NCI-H2227 treated with DMSO at 0.1 percent for 48 hours (cell line): ENCODE measurements at regions not wholly inside any gene's neighbourhood (a gene's known extent, or its start where the extent isn't known, plus 50 kb on each side); places are given as distances from the start of the nearest gene placed in this dataset.
"Not testable (repeated sequence)": the region's sequence is repeated elsewhere in the genome, so short reads cannot be mapped to it uniquely, and the experiment has no call there.

Source experiments
- DNase-seq: peaks from one replicate; lab custom pipeline; 2025; lab: John Stamatoyannopoulos, UW

DNA sequence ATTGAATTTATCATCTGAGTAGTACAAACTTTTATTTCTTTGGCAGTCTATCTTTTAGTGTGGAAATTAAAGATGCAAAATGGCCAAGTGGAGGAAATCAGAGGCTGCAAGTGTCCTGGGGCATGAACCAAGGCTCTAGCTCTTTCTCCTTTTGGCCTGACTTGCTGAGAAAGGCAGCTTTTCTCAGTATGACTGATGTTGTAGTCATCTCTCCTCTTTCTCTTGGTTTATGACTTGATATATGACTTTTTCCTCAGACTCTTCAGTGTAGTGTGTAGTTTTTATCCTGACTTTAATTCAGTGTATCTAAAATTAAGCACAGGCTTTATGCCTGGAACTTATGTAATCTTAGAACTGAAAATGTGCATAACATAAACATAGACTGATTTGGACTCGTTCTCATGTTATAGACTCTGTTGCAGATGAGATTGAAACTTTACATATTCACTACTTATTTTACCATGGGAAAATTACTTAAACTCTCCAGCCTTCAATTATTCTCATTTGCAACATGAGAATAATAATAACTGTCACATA is 65.7 kb downstream of the SLITRK5 start:
- no peak for DNase-seq

DNA sequence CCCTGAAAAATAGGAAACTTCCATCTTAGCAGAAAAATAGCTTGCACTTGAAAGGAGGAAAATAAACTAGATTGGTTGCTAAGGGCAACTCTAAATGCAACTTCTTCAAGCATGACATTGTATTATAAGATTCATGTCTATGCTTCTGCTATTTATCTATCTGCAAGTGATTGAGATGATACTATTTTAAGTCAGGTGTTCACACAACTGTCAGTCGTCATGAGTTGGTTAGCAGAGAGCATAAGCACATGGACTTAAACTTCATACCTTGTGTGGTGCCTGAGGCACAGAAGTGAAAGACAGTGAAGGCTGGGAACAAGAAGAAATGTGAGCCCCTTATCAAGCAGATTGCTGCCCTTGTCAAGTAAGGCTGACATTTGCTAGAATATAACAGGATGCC is 82.9 kb downstream of the SLITRK5 start:
- no peak for DNase-seq

GRCh38 chr13:87769445-87769844 is 98.3 kb downstream of the SLITRK5 start:
- DNase-seq: no peak

GRCh38 chr13:87777387-87777786 is 106.2 kb downstream of the SLITRK5 start:
- no peak for DNase-seq

DNA sequence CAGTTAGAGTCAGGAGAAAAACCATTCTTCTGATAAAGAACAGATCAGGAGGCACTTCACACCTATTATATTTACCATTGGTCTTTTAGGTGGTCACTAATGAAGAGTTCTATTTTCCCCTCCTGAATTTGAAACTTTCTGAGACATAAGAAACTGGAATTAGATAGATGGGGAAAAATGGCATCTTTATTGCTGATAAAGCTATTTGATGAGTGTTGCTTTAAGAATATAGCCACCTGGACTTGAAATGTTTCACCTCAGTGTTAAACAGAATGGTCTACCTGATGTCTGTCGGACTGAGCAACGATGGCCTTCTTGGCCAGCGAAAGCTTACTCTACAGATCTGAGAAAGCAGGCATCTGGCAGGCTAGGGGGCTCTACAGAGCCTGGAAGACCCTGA is 107.0 kb downstream of the SLITRK5 start:
- no peak for DNase-seq

DNA sequence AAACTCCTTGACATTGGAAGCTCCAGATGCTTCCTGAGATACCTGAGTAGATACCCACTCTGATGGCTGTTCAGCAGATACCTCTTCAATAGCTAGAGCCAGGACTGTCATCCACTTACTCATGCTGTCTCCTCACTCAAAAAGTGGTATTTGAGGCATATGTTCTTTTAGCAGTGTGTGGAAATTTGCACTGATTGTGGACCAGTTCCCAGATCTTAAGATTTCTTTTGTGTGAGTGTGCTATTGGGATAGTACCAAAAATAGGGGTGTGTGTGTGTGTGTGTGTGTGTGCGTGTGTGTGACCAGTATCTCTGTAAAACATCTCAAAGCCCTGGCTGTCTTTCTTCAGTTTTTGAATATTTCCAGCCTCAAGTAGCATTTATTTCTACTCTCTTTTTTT is 108.3 kb downstream of the SLITRK5 start:
- DNase-seq: no peak

DNA sequence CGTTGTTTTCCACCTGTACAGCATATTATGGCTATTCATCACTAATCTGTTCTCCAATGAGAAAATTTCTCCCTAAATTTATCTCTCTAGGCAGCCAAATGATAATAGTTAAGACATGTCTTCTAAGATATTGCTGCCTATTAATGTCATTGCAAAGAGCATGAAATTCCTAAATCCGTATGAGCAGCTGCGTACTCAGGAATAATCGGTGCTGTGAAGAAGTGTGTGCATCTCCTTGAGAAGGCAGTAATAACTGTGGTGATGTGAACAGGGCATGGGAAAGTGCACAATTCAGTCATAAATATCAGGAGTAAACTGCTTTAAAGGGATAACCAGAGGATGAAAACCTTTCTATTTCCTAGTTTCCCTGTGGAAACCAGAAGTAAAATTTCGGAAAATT is 112.2 kb downstream of the SLITRK5 start:
- no peak for DNase-seq

GRCh38 chr13:87788363-87788762 is 117.2 kb downstream of the SLITRK5 start:
- no peak for DNase-seq

DNA sequence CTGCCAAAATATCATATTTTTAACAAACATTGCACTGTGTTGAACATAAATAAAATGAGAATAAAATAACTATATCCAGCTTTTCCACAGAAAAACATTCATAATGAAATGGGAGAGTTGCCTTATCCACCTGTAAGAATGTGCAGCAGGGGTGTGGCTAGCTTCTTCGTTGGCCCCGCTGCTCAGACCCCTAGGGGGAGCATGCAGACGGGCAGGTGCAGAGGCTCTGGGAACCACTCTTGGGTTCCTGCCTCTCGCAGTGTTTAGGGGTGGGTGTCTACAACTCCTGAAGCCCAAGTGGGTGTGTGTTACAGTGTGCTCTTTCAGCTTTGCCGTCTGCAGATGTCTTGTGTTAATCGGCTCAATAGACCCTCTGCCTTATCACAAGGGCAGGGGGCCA is 121.7 kb downstream of the SLITRK5 start:
- DNase-seq: no peak

DNA sequence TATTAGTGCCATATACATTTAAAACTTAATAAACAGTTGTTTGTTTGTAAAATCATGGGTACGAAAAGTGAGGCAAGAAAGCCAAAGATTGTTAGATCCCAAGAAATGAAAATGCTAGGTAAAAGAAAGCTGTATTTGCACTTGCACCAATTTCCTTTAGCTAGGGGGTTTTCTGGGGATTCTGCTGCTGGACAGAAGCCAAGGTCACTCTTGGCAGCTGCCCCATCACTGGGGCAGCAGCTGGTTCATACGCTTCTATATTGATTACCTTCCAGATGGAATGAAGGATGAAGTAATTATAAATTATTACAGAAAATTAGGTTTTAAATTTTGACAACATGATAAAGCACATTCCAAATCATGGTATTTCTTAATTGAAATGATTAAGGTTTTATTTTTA is 127.4 kb downstream of the SLITRK5 start:
- DNase-seq: no peak

DNA sequence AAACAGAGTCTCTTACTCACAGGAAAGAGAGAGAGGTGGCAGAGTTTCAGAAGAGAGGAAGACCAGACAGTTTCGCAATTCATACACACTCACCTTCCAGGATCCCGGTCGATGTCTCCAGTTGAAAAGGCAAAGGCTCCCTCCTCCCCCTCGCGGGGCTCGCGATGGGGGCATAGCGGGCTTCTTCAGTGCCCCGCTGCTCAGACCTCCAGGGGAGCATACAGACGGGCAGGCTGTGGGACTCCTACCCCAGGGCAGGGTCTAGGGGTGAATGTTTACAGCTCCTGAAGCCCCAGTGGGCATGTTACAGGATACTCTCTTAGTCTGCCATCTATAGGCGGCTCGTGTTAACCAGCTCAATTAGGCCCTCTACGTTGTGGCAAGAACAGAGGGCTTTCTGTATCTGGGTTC is 139.2 kb downstream of the SLITRK5 start:
- DNase-seq: no peak

DNA sequence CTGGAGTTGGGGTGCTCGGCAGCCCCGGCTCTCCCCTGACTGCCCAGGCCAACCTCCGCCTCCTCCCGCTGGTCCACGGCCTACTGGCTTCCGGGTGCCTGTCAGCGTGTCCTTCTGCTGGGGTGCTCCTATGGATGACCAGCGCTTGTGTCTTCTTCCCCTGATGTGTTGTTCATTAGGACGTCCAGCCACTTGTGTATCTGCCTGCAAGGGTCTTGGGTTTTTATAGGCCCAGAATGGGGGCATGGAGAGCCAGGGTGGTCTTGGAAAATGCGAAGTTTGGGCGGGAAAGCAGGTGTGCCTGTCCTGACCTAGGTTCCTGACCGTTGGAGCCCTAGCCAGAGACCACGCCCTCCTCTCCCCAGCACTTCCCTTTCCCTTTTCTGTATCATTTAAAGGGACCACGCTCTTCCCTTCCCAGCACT is 139.8 kb downstream of the SLITRK5 start:
- no peak for DNase-seq

GRCh38 chr13:87814403-87814802 is 143.2 kb downstream of the SLITRK5 start:
- DNase-seq: no peak

DNA sequence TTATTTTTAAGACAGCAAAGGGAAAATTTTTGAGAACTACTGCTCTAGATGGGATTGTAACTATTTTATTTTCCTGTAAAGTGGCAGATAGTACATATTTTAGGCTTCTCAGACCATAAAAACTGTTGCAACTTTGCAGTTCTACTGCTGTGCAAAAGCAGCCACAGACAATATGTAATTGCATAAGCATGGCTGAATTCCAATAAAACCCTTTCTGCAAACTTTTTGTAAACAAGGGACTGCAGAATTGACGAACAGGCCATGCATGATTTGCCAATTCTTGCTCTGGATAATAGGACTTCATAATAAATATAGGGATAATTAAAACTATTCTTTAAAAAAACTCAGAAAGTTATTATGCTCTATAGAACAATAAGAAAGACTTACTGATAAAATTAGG is 149.1 kb downstream of the SLITRK5 start:
- no peak for DNase-seq

DNA sequence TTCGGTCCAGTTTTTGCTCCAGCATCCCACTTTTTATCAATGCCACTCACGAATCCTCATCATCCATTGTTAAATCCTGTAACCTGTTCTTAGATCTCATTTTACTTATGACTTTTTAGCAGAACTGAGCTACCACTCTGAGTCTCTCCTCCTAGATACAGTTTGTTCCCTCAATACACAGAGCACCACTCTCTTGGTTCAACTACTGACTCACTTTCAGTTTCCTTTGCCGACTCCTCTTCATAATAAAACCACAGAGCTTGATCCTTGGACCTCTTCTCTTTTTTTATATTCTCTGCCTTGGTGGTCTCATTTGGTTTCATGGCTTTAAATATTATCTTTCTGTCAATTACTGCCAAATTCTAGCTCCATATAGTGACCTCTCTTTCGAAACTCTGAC is 150.3 kb downstream of the SLITRK5 start:
- no peak for DNase-seq

DNA sequence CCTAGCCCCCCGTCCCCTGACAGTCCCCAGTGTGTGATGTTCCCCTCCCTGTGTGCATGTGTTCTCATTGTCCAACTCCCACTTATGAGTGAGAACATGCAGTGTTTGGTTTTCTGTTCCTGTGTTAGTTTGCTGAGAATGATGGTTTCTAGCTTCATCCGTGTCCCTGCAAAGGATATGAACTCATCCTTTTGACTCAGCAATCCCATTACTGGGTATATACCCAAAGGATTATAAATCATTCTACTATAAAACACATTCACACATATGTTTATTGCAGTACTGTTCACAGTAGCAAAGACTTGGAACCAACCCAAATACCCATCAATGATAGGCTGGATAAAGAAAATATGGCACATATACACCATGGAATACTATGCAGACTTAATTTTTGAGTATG is 155.1 kb downstream of the SLITRK5 start:
- not testable (repeated sequence) for DNase-seq

DNA sequence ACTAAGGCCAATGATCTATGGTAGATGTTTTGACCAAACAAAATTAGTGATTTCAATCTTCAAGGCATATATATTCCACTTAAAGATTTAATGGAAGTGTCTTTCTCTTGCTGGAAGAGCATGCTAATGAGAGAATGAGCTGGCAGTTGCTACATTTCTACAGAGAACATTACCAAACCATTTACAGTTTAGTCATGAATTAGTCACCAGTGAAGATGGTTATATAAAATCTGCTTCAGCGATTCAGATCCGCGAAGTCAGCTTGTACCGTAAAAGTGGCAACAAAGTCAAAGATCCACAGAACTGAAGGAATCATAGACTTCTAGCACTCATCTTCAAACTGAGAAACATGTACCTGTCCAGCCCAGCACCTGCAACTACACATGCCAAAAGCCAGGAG is 156.3 kb downstream of the SLITRK5 start:
- no peak for DNase-seq

GRCh38 chr13:87837522-87837921 is 166.4 kb downstream of the SLITRK5 start:
- DNase-seq: no peak

DNA sequence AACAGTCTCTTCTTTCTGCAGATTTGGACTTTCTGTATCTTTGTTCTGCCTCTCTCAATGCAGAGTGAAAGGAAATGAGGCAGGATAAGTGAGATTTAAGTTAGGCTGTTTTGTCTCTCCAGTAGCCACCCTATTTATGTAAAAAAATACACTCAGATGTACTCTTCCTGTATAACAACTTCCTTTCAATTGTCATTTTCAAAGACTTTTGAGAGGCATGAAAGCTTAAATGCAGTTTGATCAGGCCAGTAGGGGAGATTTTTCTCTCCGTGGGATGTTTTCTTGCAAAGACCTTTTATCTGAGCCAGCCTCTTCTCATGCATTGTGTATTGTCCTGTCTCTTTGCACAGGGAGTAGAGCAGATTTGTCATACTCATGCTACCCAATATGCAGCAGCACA is 166.8 kb downstream of the SLITRK5 start:
- no peak for DNase-seq

- DNase-seq: no peak
Measured at GRCh38 chr13:87851410-87851809, 180.2 kb downstream of the SLITRK5 start.

DNA sequence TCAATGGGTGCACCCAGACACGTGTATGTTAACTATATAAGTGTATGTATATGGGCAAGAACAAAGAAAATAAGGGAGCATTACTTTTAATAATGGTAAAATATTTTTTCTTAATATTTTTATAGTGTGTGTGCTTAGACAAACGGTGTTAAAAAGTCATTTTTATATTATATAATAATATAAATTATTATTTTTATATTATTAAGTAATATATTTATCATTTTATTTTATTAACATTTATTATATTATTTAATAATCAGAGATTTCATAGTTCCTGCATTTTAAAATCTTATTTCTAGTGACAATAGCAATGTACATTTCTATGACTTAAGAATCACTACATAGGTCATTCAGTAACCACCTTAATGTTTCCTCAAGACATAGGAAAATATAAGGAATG is 184.4 kb downstream of the SLITRK5 start:
- no peak for DNase-seq

GRCh38 chr13:87859261-87859660 is 188.1 kb downstream of the SLITRK5 start:
- no peak for DNase-seq

- no peak for DNase-seq
Measured at GRCh38 chr13:87867426-87867825, 196.3 kb downstream of the SLITRK5 start.

DNA sequence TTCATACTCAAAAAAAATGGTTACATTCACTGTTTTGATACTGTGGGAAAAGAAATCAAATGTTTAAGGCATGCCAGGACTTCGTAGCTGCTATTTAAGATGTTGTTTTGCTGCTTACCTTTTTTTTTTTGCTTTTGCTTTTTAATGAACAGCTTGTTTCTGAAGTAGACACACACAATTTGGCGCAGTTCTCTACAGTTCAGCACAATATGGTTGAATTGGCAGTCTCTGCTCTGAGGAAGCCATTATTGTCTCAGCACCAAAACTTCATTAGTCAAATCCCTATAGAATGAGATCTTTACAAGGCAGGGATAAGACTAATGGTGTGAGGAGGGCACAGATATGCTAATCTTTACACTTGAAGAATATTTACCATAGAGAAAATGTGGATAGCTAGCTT is 197.6 kb downstream of the SLITRK5 start:
- DNase-seq: no peak

DNA sequence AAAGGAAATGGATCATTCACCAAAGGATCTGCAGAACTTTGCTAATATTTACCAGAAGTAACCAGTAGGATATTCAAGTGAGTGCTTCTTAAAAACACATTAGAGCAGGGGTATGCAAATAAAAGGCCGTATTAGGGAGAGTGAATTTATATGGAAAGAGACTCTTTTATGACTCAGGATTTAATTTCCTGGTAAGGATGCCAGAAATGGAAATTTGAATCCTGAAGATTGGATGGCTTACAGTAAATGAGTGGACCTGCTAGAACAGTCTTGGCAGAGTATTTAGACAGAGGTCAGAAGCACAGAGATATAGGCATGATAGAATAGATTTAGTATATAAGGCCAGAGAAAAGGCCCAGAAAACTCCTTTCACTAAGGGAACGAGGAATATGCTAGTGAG is 201.6 kb downstream of the SLITRK5 start:
- no peak for DNase-seq
